H1 (cell line): ENCODE measurements at regions not wholly inside any gene's neighbourhood (a gene's known extent, or its start where the extent isn't known, plus 50 kb on each side); places are given as distances from the start of the nearest gene placed in this dataset.

Source experiments
- CEBPB ChIP-seq: IDR thresholded peaks from 2 replicates; pipeline ENCODE4 v1.6.1; 2012; ENCODE audit warnings: low read depth, low read length
- CHD1 ChIP-seq: IDR thresholded peaks from 2 replicates; pipeline ENCODE4 v1.6.1; 2012; ENCODE audit warnings: low read depth, low read length, improper control_type of control experiment
- CHD7 ChIP-seq: fragments of 300-600 bp; sonication (generic); IDR thresholded peaks from 2 replicates; pipeline ENCODE4 v1.7.1; 2012; ENCODE audit warnings: low read length, moderate library complexity, mild to moderate bottlenecking, inconsistent platforms; ENCODE audit not compliant: insufficient replicate concordance
- CREB1 ChIP-seq: IDR thresholded peaks from 2 replicates; pipeline ENCODE4 v1.6.1; 2012; ENCODE audit warnings: inconsistent platforms
- FOSL1 ChIP-seq: IDR thresholded peaks from 2 replicates; pipeline ENCODE4 v1.6.1; 2011; ENCODE audit warnings: mild to moderate bottlenecking, low read depth, low read length, moderate library complexity; ENCODE audit not compliant: insufficient read depth
- KDM5A ChIP-seq: fragments of 200-600 bp; IDR thresholded peaks from 2 replicates; pipeline ENCODE4 v1.7.1; 2012; ENCODE audit warnings: mild to moderate bottlenecking, low read length, inconsistent platforms, mixed read lengths
- RBBP5 ChIP-seq: IDR thresholded peaks from 2 replicates; pipeline ENCODE4 v1.7.1; 2012; ENCODE audit warnings: low read depth, mild to moderate bottlenecking, inconsistent platforms, low read length, moderate library complexity, borderline replicate concordance
- SAP30 ChIP-seq: fragments of 300-600 bp; sonication (generic); IDR thresholded peaks from 2 replicates; pipeline ENCODE4 v1.7.1; 2012; ENCODE audit warnings: low read length, moderate library complexity, mild to moderate bottlenecking, inconsistent platforms; ENCODE audit not compliant: insufficient read depth, insufficient replicate concordance
- SP4 ChIP-seq: IDR thresholded peaks from 2 replicates; pipeline ENCODE4 v1.6.1; 2012; ENCODE audit warnings: low read length, inconsistent platforms
- SRF ChIP-seq: IDR thresholded peaks from 2 replicates; pipeline ENCODE4 v1.6.1; 2011; ENCODE audit warnings: mild to moderate bottlenecking, low read depth, low read length, moderate library complexity
- SUZ12 ChIP-seq: fragments of 200-600 bp; sonication (generic); IDR thresholded peaks from 2 replicates; pipeline ENCODE4 v1.6.1; 2012; ENCODE audit warnings: mild to moderate bottlenecking, inconsistent platforms, low read length, moderate library complexity, mixed read lengths
- TBP ChIP-seq: IDR thresholded peaks from 2 replicates; pipeline ENCODE4 v1.6.1; 2011; ENCODE audit warnings: low read depth, low read length, improper control_type of control experiment
- TEAD4 ChIP-seq: IDR thresholded peaks from 2 replicates; pipeline ENCODE4 v1.6.1; 2012; ENCODE audit warnings: low read depth, low read length, inconsistent platforms, mixed read lengths
- ZNF274 ChIP-seq: IDR thresholded peaks from 2 replicates; pipeline ENCODE4 v1.7.0; 2012; ENCODE audit warnings: low read length, borderline replicate concordance; ENCODE audit errors: extremely low read depth

- TF ChIP-seq CHD7 (no peak), TEAD4 (no peak), SRF (no peak), ZNF274 (no peak), SP4 (no peak), CHD1 (no peak), RBBP5 (no peak), SUZ12 (no peak), CEBPB (no peak), FOSL1 (no peak), SAP30 (no peak), KDM5A (no peak), CREB1 (no peak), TBP (no peak)
These were observed 620.1 kb downstream of the AJAP1 start (continued) for GRCh38 chr1:5274527-5274926.
